Stomach (tissue), 8 donors: ENCODE measurements at regions not wholly inside any gene's neighbourhood (a gene's known extent, or its start where the extent isn't known, plus 50 kb on each side); places are given as distances from the start of the nearest gene placed in this dataset.

Experiments
- DNase-seq, 2 donors: peaks; one replicate each; pipeline versions ENCODE4 v3.0.0 to v3.0.0-alpha.2; 2013 to 2019
- H3K27ac ChIP-seq, 5 donors: fragments of 200-600 bp in 4 of 5; sonication (generic) in 4 of 5; one replicate each; pipeline ENCODE4 v1.5.1; 2013 to 2019; ENCODE audit warnings: mild to moderate bottlenecking in 1 of 5, moderate library complexity in 1 of 5
- H3K27me3 ChIP-seq, 3 donors: fragments of 200-600 bp; sonication (generic); one replicate each; pipeline ENCODE4 v1.5.1; 2017 to 2019; ENCODE audit warnings: mixed run types in 1 of 3
- H3K36me3 ChIP-seq, 4 donors: fragments of 200-600 bp; sonication (generic); 1 replicate in 3 of 4; 2 replicates in 1 of 4; pipeline ENCODE4 v1.5.1; 2016 to 2019
- H3K4me1 ChIP-seq, 4 donors: fragments of 200-600 bp; sonication (generic); one replicate each; pipeline ENCODE4 v1.5.1; 2016 to 2019
- H3K4me3 ChIP-seq, 4 donors: fragments of 200-600 bp; sonication (generic) in 3 of 4; one replicate each; pipeline ENCODE4 v1.5.1; 2016 to 2019; ENCODE audit warnings: mild to moderate bottlenecking in 1 of 4
- H3K9me3 ChIP-seq, 4 donors: fragments of 200-600 bp; sonication (generic); one replicate each; pipeline ENCODE4 v1.5.1; 2016 to 2019
- EP300 ChIP-seq: sonication (generic); formaldehyde crosslinking; IDR thresholded peaks from one replicate; pipeline ENCODE4 v1.6.1; 2017; ENCODE audit warnings: antibody characterized with exemption
- POLR2A ChIP-seq, 4 donors: fragments of 450-650 bp; IDR thresholded peaks; one replicate each; pipeline ENCODE4 v1.6.1; 2016; ENCODE audit warnings: antibody characterized with exemption in 4 of 4, control low read depth in 2 of 4, mild to moderate bottlenecking in 1 of 4, moderate library complexity in 1 of 4
- POLR2AphosphoS5 ChIP-seq, 3 donors: sonication (generic); formaldehyde crosslinking; IDR thresholded peaks; one replicate each; pipeline ENCODE4 v1.6.1; 2016; ENCODE audit warnings: antibody characterized with exemption in 3 of 3
- WGBS, 5 donors: extraction: QIAGEN DNeasy Blood & Tissue Kit in 3 of 5; methylation state at CpG; one replicate each; pipeline versions ENCODE4 v1.1.5 to v1.1.7; 2013 to 2018; 5-methylcytosine and 5-hydroxymethylcytosine counted together
- intact Hi-C: fragments of 100-400 bp; cut with DNase I; formaldehyde crosslinking; loops from one replicate; pipeline ENCODE4 v1.15.1; 2023; ENCODE audit warnings: low total_unique reads
- TF ChIP-seq, protein P1 (sequence below), 7 experiments: fragments of 450-650 bp in 4 of 7; fragments of 200-600 bp in 3 of 7; sonication (generic) in 3 of 7; IDR thresholded peaks; one replicate each; pipeline ENCODE4 v1.5.1; 2016 to 2019; ENCODE audit warnings: antibody characterized with exemption in 7 of 7, control low read depth in 2 of 7, mild to moderate bottlenecking in 1 of 7
- donor health status: healthy with polysubstance abuse.
- donor health status: Bipolar disorder and iron deficiency.
- donor health status: healthy.

DNA sequence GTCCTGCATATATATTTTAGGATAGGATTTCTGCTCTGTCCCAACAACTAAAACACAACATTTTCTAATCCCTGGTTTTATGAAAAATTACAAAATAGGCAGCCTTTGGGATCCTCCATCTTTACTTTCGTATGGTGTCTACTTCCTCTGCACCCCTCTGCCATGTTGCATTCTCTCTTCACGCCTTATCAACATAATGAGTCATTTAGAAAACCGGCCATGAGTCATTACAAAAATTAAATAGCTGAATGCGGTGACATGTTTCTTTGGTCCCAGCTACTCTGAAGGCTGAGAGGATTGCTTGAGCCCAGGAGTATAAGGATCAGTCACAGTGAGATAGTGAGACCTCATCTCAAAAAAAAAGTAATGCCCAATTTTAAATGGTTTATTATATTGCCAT is 148.1 kb upstream of the CELF2 start:
- no peaks in the 10 kb centered on the region for H3K36me3 ChIP-seq
- H3K27me3 ChIP-seq = no peaks in the 10 kb centered on the region
- no peak overlapping the region for H3K4me3 ChIP-seq
- TF ChIP-seq EP300 (no peak), POLR2AphosphoS5 (IDR thresholded peaks at IDR 0.05) (no peak), POLR2A (IDR thresholded peaks at IDR 0.05) (no peak)
- TF ChIP-seq, protein P1, sequence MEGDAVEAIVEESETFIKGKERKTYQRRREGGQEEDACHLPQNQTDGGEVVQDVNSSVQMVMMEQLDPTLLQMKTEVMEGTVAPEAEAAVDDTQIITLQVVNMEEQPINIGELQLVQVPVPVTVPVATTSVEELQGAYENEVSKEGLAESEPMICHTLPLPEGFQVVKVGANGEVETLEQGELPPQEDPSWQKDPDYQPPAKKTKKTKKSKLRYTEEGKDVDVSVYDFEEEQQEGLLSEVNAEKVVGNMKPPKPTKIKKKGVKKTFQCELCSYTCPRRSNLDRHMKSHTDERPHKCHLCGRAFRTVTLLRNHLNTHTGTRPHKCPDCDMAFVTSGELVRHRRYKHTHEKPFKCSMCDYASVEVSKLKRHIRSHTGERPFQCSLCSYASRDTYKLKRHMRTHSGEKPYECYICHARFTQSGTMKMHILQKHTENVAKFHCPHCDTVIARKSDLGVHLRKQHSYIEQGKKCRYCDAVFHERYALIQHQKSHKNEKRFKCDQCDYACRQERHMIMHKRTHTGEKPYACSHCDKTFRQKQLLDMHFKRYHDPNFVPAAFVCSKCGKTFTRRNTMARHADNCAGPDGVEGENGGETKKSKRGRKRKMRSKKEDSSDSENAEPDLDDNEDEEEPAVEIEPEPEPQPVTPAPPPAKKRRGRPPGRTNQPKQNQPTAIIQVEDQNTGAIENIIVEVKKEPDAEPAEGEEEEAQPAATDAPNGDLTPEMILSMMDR (IDR thresholded peaks at IDR 0.05) = no peak
- no peak overlapping the region for H3K27ac ChIP-seq
- peaks cover 0 to 29% (median 15%) of the 10 kb centered on the region in 4 donors for H3K4me1 ChIP-seq
- 57 to 75% (median 73%) methylated on average over 4 of the region's 4 CpGs for WGBS, 5 donors
- intact Hi-C loops = no loop called here
- H3K9me3 ChIP-seq = no peaks in the 10 kb centered on the region
- DNase-seq = no peak

- TF ChIP-seq POLR2A (IDR thresholded peaks at IDR 0.05) = no peak
- WGBS, 5 donors = 81 to 94% (median 90%) methylated on average over 16 of the region's 16 CpGs
- Histone ChIP-seq H3K27me3 (no peaks in the 10 kb centered on the region), H3K9me3 (no peaks in the 10 kb centered on the region), H3K4me3 (no peak overlapping the region), H3K4me1 (peaks cover 0 to 29% (median 15%) of the 10 kb centered on the region in 4 donors), H3K36me3 (no peaks in the 10 kb centered on the region), H3K27ac (peak overlapping the region in 3 of 5 donors; percentile 43 to 61 (median 53))
- intact Hi-C loops = no loop called here
- DNase-seq = no peak
Measured at GRCh38 chr10:10870523-10871241, 147.0 kb upstream of the CELF2 start.

- Histone ChIP-seq H3K4me3 (no peak overlapping the region), H3K36me3 (no peaks in the 10 kb centered on the region), H3K4me1 (peaks cover 0 to 29% (median 15%) of the 10 kb centered on the region in 4 donors), H3K27me3 (no peaks in the 10 kb centered on the region), H3K9me3 (no peaks in the 10 kb centered on the region), H3K27ac (peak overlapping the region in 3 of 5 donors; percentile 43 to 61 (median 53))
- DNase-seq = no peak
- intact Hi-C loops = no loop called here
- TF ChIP-seq EP300 (no peak), POLR2A (IDR thresholded peaks at IDR 0.05) (no peak), POLR2AphosphoS5 (IDR thresholded peaks at IDR 0.05) (no peak)
- TF ChIP-seq, protein P1 (IDR thresholded peaks at IDR 0.05) = no peak
- 80 to 90% (median 83%) methylated on average over 7 of the region's 7 CpGs for WGBS, 5 donors
Measured at GRCh38 chr10:10871352-10871751, 146.3 kb upstream of the CELF2 start.

GRCh38 chr10:10872035-10872673 is 145.5 kb upstream of the CELF2 start:
- intact Hi-C loops = no loop called here
- Histone ChIP-seq H3K4me3 (no peak overlapping the region), H3K36me3 (no peaks in the 10 kb centered on the region), H3K4me1 (peaks cover 0 to 29% (median 15%) of the 10 kb centered on the region in 4 donors), H3K27ac (peak overlapping the region in 4 of 5 donors; percentile 41 to 61 (median 50)), H3K9me3 (no peaks in the 10 kb centered on the region), H3K27me3 (no peaks in the 10 kb centered on the region)
- 14 to 20% (median 19%) methylated on average over 6 of the region's 6 CpGs for WGBS, 5 donors
- TF ChIP-seq POLR2AphosphoS5 (IDR thresholded peaks at IDR 0.05) = peak in 2 of 3 donors; percentile 34 to 44
- TF ChIP-seq, protein P1 (IDR thresholded peaks at IDR 0.05) = no peak
- no peak for TF ChIP-seq POLR2A (IDR thresholded peaks at IDR 0.05)
- TF ChIP-seq EP300 = no peak
- DNase-seq = peak in 1 of 2 donors; percentile 83
